Activated T-helper 1 cell treated with anti-CD3 and anti-CD28 coated beads, Interleukin-12 subunit alpha, Interleukin-12 subunit beta, Interleukin-2, Interleukin-4 antibody, amounts not matched to agents 30 ng/mL and 10 ng/mL and 1 ng/mL, durations not matched to agents 14 hours and 24 hours and 36 hours (primary cell): ENCODE measurements at regions not wholly inside any gene's neighbourhood (a gene's known extent, or its start where the extent isn't known, plus 50 kb on each side); places are given as distances from the start of the nearest gene placed in this dataset.

ENCODE experiments used
- DNase-seq: peaks from one replicate; pipeline ENCODE4 v3.0.0; 2021; ENCODE audit warnings: low spot score
- H3K27ac Mint-ChIP-seq: one replicate; pipeline ENCODE4 v1.8.0; 2021; ENCODE audit warnings: mild to moderate bottlenecking, mixed read lengths
- H3K27me3 Mint-ChIP-seq: one replicate; pipeline ENCODE4 v1.8.0; 2022; ENCODE audit warnings: mild to moderate bottlenecking, moderate library complexity, mixed read lengths; ENCODE audit not compliant: insufficient read depth
- H3K36me3 Mint-ChIP-seq: one replicate; pipeline ENCODE4 v1.8.0; 2021; ENCODE audit warnings: low read depth, mixed read lengths
- H3K4me1 Mint-ChIP-seq: one replicate; pipeline ENCODE4 v1.8.0; 2021; ENCODE audit warnings: low read depth, mixed read lengths
- H3K4me3 Mint-ChIP-seq: one replicate; pipeline ENCODE4 v1.8.0; 2021; ENCODE audit warnings: mild to moderate bottlenecking, moderate library complexity, mixed read lengths
- H3K9me3 Mint-ChIP-seq: one replicate; pipeline ENCODE4 v1.8.0; 2021; ENCODE audit warnings: mixed read lengths
- intact Hi-C: fragments of 100-400 bp; cut with micrococcal nuclease; formaldehyde crosslinking; loops from one replicate; pipeline ENCODE4 v1.15.1; 2024

DNA sequence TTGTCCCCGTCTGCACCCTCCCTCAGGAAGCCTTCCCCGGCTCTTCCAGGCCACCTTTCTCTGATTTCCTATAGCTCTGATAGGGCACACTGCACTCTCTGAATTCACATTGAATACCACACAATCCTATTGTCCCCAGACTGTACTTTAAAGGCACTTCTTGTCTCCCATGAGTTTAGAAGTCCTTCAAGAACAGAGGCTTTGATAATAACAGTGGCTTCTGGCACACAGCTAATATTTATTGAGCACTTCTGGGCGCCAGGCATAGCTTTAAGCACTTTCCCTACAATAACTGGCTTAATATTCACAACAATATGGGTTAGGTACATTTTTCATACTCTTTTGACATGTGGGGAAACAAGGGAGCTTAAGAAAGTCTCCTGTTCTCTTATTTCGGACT lies 169.7 kb upstream of the IRX6 start:
- no peak for DNase-seq
- Mint-ChIP-seq H3K9me3 (no peaks in the 10 kb centered on the region), H3K27me3 (peaks cover 2% of the 10 kb centered on the region), H3K4me3 (no peak overlapping the region), H3K36me3 (no peaks in the 10 kb centered on the region), H3K27ac (no peak overlapping the region), H3K4me1 (no peaks in the 10 kb centered on the region)
- intact Hi-C loops: no loop called here

- intact Hi-C loops: no loop called here
- Mint-ChIP-seq H3K9me3 (no peaks in the 10 kb centered on the region), H3K27me3 (peaks cover under 1% of the 10 kb centered on the region), H3K4me3 (no peak overlapping the region), H3K4me1 (no peaks in the 10 kb centered on the region), H3K36me3 (no peaks in the 10 kb centered on the region), H3K27ac (no peak overlapping the region)
- no peak for DNase-seq
These were observed 169.0 kb upstream of the IRX6 start for GRCh38 chr16:55154956-55155355.

DNA sequence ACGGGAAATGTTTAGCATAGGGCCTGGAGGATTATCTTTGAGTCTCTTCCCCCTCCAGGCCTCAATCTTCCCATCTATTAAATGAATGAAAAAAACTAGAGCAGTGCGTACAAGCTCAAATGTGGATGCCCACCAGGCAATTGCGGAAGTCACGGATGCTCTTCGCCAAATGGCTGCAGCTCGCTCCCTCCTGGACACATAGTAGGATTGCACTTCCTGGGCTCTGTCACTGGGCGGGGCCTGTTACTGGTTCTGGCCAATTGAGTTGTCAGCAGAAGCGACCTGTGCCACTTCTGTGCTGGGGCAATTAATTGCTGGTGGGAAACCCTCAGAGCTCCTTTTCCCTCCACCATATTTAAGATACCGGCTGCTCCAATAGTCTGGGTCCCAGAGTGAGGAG lies 168.2 kb upstream of the IRX6 start:
- no peak for DNase-seq
- H3K4me1 Mint-ChIP-seq: no peaks in the 10 kb centered on the region
- H3K36me3 Mint-ChIP-seq: no peaks in the 10 kb centered on the region
- no peaks in the 10 kb centered on the region for H3K27me3 Mint-ChIP-seq
- no peak overlapping the region for H3K4me3 Mint-ChIP-seq
- no peaks in the 10 kb centered on the region for H3K9me3 Mint-ChIP-seq
- no peak overlapping the region for H3K27ac Mint-ChIP-seq
- intact Hi-C loops: no loop called here

DNA sequence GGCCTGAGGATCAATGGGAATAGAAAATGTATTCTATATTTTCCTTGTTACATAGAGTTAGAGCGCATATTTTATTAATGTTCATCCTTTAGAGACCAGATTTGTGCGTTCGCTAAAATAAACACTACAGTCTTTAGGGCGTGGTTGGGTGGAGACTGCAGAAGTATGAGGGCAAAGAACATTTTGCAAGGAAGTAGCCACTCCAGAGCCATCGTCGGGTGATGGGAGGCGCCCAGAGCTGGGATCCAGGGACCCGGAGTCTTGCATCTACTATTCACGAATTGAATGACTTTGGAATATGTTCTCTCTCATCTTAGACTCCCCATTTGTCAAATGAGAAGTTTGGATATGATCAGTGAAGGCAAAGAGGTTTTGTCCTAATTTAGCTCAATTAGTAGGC lies 154.2 kb upstream of the IRX6 start:
- H3K4me1 Mint-ChIP-seq: no peaks in the 10 kb centered on the region
- H3K4me3 Mint-ChIP-seq: no peak overlapping the region
- no peaks in the 10 kb centered on the region for H3K27me3 Mint-ChIP-seq
- intact Hi-C loops: no loop called here
- H3K9me3 Mint-ChIP-seq: no peaks in the 10 kb centered on the region
- no peak for DNase-seq
- no peak overlapping the region for H3K27ac Mint-ChIP-seq
- no peaks in the 10 kb centered on the region for H3K36me3 Mint-ChIP-seq

GRCh38 chr16:55171241-55171640 lies 152.8 kb upstream of the IRX6 start:
- Mint-ChIP-seq H3K9me3 (no peaks in the 10 kb centered on the region), H3K4me3 (no peak overlapping the region), H3K4me1 (no peaks in the 10 kb centered on the region), H3K27me3 (no peaks in the 10 kb centered on the region), H3K36me3 (no peaks in the 10 kb centered on the region), H3K27ac (no peak overlapping the region)
- DNase-seq: no peak
- intact Hi-C loops: no loop called here

- no peak overlapping the region for H3K4me3 Mint-ChIP-seq
- no peaks in the 10 kb centered on the region for H3K9me3 Mint-ChIP-seq
- no peaks in the 10 kb centered on the region for H3K36me3 Mint-ChIP-seq
- intact Hi-C loops: no loop called here
- H3K27me3 Mint-ChIP-seq: no peaks in the 10 kb centered on the region
- H3K27ac Mint-ChIP-seq: no peak overlapping the region
- H3K4me1 Mint-ChIP-seq: no peaks in the 10 kb centered on the region
- DNase-seq: no peak
These were observed 148.6 kb upstream of the IRX6 start for GRCh38 chr16:55175389-55175788.

GRCh38 chr16:55176901-55177300 lies 147.1 kb upstream of the IRX6 start:
- no peak overlapping the region for H3K27ac Mint-ChIP-seq
- no peak for DNase-seq

GRCh38 chr16:55179411-55179810 lies 144.6 kb upstream of the IRX6 start:
- DNase-seq: no peak
- Mint-ChIP-seq H3K27me3 (no peaks in the 10 kb centered on the region), H3K4me1 (no peaks in the 10 kb centered on the region), H3K27ac (no peak overlapping the region), H3K4me3 (no peak overlapping the region), H3K9me3 (no peaks in the 10 kb centered on the region), H3K36me3 (no peaks in the 10 kb centered on the region)
- intact Hi-C loops: no loop called here

More at GRCh38 chr16:55176901-55177300, 147.1 kb upstream of the IRX6 start:
- Mint-ChIP-seq H3K4me3 (no peak overlapping the region), H3K4me1 (no peaks in the 10 kb centered on the region), H3K36me3 (no peaks in the 10 kb centered on the region), H3K9me3 (no peaks in the 10 kb centered on the region), H3K27me3 (no peaks in the 10 kb centered on the region)
- intact Hi-C loops: no loop called here

- no peak overlapping the region for H3K4me3 Mint-ChIP-seq
- no peaks in the 10 kb centered on the region for H3K4me1 Mint-ChIP-seq
- no peaks in the 10 kb centered on the region for H3K27me3 Mint-ChIP-seq
- no peaks in the 10 kb centered on the region for H3K9me3 Mint-ChIP-seq
- intact Hi-C loops: no loop called here
- no peak overlapping the region for H3K27ac Mint-ChIP-seq
- H3K36me3 Mint-ChIP-seq: no peaks in the 10 kb centered on the region
- DNase-seq: no peak
These were observed 144.0 kb upstream of the IRX6 start for GRCh38 chr16:55179852-55180585.

GRCh38 chr16:55184052-55184451 lies 140.0 kb upstream of the IRX6 start:
- intact Hi-C loops: no loop called here
- Mint-ChIP-seq H3K36me3 (no peaks in the 10 kb centered on the region), H3K27ac (no peak overlapping the region), H3K4me1 (no peaks in the 10 kb centered on the region), H3K4me3 (no peak overlapping the region), H3K9me3 (no peaks in the 10 kb centered on the region), H3K27me3 (no peaks in the 10 kb centered on the region)
- DNase-seq: no peak

- Mint-ChIP-seq H3K9me3 (no peaks in the 10 kb centered on the region), H3K36me3 (no peaks in the 10 kb centered on the region), H3K27me3 (no peaks in the 10 kb centered on the region), H3K4me1 (no peaks in the 10 kb centered on the region), H3K27ac (no peak overlapping the region), H3K4me3 (no peak overlapping the region)
- intact Hi-C loops: no loop called here
- DNase-seq: no peak
These were observed 139.4 kb upstream of the IRX6 start for GRCh38 chr16:55184619-55185018.

GRCh38 chr16:55189224-55189623 lies 134.8 kb upstream of the IRX6 start:
- Mint-ChIP-seq H3K9me3 (no peaks in the 10 kb centered on the region), H3K36me3 (no peaks in the 10 kb centered on the region), H3K4me1 (no peaks in the 10 kb centered on the region), H3K4me3 (no peak overlapping the region), H3K27ac (no peak overlapping the region), H3K27me3 (no peaks in the 10 kb centered on the region)
- intact Hi-C loops: no loop called here
- DNase-seq: no peak

GRCh38 chr16:55189682-55190636 lies 134.0 kb upstream of the IRX6 start:
- Mint-ChIP-seq H3K4me3 (no peak overlapping the region), H3K4me1 (no peaks in the 10 kb centered on the region), H3K27ac (no peak overlapping the region), H3K27me3 (no peaks in the 10 kb centered on the region), H3K9me3 (no peaks in the 10 kb centered on the region), H3K36me3 (no peaks in the 10 kb centered on the region)
- DNase-seq: no peak
- intact Hi-C loops: no loop called here
